Eye (tissue), 1 donor: ENCODE measurements at regions not wholly inside any gene's neighbourhood (a gene's known extent, or its start where the extent isn't known, plus 50 kb on each side); places are given as distances from the start of the nearest gene placed in this dataset.
"Not testable (repeated sequence)": the region's sequence is repeated elsewhere in the genome, so short reads cannot be mapped to it uniquely, and the experiment has no call there.

Experiments used
- DNase-seq: peaks from one replicate; pipeline ENCODE4 v3.0.0-alpha.2; 2015

DNA sequence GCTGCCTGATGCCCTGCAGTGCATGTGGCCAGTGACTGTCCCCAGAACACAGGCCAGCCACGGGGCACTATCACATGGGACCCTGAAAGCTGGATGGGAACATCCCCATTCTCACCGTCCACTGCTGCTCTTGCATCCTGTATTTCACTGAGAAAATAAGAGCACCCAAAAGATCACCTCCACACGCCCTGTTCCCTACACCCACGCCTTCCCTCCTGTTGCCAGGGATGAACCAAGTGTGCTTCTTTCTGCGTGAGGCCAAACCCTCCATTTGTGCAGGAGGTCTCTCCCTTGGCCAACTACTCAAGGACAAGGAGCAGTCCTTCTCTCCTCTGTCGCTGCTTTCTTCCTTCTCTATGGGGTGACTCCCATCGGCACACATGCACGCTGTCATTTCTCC lies 118.3 kb downstream of the LRRC37A3 start:
- DNase-seq, result not testable (repeated sequence)

DNA sequence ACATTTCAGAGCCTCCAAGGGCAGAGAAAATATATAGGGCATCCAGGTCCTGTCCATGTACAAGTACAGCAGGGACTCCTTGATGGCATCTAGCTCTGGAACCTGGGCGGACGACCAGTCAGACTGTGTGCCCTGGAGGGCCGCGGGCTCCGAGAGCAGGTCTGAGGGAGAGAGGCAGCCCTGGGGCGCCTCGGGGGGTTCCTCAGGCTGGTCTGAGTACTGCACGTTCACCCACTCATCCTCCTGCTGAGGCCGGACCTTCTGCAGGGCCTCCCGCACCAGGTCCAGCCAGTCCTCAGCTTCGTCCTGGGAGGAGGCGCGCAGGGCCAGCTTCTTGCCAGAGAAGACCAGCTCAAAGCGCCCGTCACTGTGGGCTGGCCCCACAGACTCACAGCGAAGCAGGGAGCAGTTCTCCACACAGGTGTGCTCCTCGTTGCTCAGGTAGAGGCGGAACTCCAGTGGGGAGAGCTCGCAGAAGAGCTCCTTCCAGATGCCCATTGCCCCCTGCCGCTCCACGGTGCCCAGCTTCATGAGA lies 118.8 kb downstream of the LRRC37A3 start:
- not testable (repeated sequence) for DNase-seq

DNA sequence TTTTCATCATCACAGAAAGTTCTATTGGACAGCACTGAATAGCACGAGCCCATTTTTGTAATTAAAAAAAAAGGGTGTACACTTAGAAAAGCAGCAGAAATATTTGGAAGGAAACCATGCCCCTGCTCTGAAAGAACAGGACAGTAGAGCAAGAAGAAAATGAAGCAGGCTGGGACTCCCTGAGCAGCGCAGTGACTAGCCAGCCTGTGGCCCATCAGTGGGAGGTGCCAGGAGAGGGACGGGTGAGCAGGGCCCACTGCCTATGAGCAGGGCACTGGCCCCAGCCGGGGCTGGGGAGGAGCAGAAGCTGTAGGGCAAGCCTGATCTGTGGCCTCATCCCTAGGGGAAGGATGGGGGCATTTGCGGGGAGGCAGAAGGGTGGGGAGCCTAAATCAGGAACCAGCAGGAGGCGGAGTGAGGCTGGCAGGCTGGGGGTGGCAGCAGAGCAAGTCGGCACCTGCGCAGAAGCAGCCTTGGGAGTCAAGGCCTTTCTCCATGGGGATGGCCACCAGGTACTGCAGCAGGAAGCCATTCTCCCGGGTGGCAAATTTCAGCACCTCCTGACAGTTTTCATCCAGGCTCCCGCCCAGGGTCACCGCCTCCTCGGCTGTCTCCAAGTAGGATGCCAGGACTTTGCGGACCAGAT lies 119.6 kb downstream of the LRRC37A3 start:
- DNase-seq, result not testable (repeated sequence)

DNA sequence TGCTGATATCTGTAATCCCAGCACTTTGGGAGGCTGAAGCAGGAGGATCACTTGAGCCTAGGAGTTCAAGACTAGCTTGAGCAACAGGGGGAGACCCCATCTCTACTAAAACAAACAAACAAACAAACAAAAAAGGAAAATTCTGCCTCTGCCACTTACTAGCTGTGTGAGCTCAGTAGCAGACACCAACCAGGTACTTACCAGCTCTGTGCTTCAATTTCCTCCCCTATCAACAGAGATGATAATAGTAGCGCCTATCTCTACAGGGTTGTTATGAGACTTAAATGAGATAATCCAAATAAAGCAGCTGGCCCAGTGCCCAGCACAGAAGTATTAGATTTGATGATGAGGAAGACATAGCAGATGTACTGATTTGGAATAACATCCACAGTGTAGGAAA lies 120.3 kb downstream of the LRRC37A3 start:
- DNase-seq, result not testable (repeated sequence)

DNA sequence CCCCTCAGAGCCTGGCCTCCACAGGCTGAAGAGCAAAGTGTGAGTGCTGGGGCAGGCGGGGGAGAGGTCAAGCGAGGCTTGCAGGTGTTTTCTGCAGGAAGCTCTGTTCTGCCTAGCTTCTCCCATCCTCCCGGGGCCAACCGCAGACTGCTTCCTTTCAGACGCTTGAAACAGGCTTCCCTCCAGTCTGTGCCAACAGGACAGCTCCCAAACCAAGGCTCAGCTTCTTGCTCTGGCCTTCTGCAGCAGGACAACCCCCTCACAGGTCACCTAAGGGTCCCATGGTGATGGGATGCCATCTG lies 120.8 kb downstream of the LRRC37A3 start:
- not testable (repeated sequence) for DNase-seq

DNA sequence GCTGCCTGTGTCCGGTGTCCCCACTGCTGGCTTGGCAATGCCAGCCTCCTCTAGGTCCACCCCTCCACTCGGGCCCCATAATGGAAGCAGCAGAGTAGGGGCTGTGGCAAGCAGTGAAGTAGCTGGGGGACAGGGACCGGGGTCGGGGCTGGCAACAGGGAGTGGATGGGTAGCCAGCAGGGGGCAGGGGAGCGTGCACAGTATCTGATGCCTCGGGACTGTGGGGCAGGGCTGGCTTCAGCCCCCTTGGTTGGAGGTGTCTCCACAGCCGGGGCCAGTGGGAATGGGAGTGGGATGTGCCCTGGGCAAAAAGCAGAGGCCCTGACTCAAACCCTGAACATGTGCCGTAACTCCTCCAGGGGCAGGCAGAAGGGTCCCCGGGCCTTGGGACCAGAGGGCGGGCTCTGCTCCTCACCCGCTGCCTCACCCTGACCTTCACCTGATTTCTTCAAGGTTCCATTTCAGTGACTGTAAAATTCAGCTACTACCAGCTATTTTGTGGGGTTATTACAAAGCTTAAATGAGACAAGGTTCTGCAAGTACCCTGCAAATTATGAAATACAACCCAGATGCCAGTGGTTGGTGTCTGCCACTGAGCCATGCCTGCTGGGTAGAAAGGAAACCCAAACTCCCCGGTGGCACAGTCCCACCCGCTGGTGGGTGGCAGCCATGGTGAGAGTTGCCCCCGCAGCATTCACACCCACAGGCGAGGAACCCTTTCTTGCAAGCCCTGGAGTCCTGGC lies 121.4 kb downstream of the LRRC37A3 start:
- DNase-seq, result not testable (repeated sequence)

DNA sequence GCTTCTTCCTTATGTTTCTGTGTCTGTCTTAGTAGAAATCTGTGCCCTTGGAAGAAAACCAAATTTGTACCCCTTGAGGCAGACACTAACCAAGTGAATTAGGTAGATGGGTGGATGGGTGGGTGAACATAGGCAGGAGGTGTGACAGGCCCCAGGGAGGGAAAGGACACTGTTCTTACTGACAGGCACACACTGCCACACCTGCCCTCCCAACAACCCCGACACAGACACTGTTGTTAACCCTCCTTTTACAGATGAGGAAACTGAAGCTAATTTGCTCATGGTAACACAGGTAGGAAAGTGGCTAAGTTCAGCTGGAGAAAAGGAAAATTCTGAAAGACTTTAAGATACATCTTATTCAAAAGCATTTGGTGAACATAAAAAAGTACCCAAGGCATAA lies 123.9 kb downstream of the LRRC37A3 start:
- not testable (repeated sequence) for DNase-seq

DNA sequence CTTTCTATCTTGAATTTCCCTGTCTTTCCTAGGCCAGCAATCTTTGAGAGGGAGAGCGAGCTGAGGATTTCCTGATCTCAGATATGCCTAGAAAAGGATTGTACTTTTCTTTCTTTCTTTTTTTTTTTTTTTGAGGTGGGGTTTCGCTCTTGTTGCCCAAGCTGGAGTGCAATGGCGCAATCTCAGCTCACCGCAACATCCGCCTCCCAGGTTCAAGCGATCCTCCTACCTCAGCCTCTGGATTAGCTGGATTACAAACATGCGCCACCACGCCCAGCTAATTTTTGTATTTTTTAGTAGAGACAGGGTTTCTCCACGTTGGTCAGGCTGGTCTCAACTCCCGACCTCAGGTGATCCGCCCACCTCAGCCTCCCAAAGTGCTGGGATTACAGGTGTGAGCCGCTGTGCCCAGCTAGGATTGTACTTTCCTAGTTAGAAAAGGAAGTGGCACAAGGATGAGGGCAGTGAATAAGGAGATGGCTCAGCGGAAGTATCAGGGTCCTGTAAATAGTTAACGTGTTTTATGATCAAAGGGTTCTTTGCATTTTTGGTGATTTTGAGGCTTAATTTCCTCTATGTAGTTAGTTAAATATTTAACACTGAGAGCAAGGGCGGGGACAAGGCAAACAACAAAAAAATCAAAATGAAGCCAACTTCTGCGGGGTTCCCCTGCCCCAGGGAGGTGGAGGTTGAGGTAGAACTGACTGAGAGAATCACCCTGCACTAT lies 124.6 kb downstream of the LRRC37A3 start:
- DNase-seq, result not testable (repeated sequence)

DNA sequence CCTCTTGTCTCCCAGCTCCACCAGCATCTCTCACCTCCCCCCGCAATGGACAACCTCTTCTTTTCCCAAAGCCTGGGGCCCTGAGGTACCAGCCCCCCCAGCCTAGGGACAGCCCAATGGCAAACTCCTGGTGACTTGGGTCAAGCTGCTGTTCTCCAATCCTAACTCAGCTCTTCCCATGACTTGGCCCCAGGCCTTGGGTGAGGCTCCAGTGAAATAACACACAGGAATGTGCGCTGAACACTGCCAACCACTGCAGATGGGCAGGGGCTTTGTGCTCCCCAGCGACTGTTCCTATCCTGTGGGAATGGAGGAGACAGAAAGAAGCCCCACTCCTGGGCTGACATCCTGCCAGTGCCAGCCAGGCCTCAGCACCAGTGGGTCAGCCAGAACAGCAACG lies 125.2 kb downstream of the LRRC37A3 start:
- DNase-seq, result not testable (repeated sequence)

DNA sequence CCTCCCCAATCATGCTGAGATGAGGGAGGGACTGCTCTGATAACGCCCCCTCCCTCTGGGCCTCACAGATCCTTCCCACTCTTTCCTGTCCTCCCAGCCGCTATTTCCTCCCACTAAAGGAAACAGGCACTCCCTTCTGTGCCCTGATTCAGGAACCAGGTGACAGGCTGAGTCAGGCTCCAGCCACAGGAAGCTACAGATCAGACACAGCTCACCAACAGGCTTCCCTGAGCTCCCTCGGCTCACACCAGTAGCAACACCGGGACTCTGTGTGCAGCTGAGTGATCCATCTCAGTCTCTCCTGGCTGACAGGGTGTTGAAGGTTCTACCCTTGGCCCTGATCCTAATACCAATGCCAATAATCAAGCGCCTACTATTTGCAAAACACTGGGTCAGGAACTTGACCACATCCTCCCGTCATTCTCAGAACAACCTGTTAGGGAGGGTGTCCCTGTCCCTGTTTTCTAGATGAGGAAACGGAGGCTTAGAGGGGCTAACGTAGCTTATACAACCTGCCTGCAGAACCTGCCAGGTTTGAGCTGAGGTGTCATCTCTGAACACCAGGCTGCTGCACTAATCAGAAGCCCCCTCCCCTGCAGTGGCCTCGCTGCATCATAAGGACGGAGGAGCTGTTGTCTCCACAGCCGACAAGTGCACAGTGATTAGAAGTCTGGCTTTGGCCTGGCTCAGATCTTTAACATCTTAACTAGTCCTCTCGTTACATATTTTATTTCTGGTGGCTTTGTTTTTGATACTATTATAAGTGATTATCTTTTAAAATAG lies 126.3 kb downstream of the LRRC37A3 start:
- not testable (repeated sequence) for DNase-seq

DNA sequence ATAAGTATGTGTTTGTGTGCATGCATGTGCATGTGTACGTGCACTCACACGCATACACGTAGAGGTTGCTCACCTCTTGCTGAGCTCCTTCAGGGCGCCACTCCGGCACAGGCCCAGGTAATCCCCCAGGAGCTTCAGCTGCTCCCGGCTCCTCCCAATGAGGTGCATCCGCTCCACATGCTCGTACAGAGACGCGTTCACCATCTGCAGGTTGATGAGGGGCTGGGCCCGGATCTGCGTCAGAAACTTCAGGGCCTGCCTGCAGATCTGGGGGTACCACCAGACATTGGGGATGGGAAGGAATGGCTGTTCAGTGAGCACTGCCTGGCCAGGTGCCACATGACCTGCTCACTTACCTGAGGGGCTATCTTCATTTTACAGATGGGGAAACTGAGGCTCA lies 127.0 kb downstream of the LRRC37A3 start:
- not testable (repeated sequence) for DNase-seq

DNA sequence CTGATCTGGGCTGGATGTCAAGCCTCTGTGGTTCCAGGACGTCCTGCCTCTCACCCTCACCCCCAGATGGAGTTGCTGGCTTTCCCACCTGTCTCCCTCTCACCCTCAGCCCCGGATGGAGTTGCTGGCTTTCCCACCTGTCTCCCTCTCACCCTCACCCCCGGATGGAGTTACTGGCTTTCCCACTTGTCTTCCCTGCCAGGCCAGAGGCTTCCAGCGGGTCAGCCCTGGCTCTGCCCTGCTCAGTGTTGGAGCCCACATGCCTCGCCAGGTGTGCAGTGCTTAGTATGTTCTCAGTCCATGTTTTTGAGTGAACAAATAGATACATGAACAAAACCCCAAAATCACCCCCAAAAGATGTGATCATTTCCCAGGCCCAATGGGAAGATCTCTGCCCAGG lies 127.6 kb downstream of the LRRC37A3 start:
- DNase-seq, result not testable (repeated sequence)

DNA sequence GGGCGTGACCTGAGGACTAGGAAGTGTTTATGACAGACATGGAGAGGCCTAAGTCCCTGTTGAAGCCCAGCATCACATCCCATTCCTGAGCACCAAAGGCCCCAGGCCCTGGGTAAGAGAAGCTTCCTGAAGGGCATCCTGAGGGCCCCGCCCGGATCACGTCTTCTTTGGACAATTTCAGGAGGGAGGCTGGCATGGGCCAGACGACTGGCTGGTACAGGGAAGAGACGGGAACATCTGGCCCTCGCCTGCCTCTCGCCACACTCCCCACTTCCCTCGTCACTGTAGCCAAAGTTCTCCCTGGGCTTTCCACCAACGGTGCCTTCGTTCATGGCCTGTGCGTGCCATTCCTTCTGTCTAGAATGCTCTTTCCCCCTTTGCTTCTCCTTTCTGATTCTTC lies 128.1 kb downstream of the LRRC37A3 start:
- not testable (repeated sequence) for DNase-seq

DNA sequence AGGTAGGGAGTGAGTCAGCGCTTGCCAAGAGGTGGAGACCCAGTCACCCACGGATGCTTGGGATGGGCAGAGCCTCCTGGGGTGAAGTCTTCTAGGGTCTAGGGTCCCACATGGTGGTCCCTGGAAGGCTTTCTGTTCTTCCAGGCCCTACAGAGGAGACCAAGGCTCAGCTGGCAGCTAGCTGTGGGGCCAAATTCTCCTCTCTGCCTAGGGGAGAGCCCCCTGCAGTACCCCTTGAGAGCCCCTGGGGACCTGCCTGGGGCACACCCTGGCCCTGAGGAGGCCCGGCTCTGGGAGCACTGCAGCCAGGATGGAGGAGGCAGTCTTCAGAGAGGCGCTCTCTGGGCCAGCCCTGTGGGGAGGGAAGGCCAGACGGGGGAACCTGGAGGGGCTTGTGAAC lies 128.6 kb upstream of the SMURF2 start:
- DNase-seq, result not testable (repeated sequence)

DNA sequence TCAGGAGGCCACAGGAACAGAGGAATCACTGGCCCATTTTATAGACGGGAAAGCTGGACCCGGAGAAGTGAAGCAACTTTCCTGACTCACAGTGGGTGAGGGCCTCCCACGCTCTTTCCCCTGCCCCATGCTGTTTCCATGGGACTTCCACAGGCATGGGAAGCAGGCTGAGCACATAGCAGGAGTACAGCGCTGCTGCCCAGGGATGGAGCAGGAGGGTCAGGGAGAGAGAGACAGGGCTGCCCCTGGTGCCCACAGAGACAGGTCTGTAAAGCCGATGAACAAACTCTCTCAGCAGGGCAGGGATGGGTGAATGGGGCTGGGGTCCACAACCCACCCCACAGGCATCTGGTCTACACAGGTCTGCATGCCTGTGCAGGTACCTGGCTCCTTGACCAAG lies 128.1 kb upstream of the SMURF2 start:
- not testable (repeated sequence) for DNase-seq

DNA sequence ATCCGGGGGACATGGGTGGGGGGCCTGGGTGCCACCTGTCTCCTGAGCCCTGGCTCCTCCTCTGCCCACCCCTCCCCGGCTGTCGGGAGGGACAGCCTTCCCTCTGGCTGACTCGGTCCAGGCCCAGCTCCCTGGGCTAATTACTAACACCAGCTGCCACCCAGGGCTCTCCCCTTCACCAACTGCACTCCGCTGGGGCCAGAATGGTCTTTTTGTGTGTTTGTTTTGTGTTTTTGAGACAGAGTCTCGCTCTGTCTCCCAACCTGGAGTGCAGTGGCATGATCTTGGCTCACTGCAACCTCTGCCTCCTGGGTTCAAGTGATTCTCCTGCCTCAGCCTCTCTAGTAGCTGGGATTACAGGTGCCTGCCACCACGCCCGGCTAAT lies 126.9 kb upstream of the SMURF2 start:
- DNase-seq, result not testable (repeated sequence)

DNA sequence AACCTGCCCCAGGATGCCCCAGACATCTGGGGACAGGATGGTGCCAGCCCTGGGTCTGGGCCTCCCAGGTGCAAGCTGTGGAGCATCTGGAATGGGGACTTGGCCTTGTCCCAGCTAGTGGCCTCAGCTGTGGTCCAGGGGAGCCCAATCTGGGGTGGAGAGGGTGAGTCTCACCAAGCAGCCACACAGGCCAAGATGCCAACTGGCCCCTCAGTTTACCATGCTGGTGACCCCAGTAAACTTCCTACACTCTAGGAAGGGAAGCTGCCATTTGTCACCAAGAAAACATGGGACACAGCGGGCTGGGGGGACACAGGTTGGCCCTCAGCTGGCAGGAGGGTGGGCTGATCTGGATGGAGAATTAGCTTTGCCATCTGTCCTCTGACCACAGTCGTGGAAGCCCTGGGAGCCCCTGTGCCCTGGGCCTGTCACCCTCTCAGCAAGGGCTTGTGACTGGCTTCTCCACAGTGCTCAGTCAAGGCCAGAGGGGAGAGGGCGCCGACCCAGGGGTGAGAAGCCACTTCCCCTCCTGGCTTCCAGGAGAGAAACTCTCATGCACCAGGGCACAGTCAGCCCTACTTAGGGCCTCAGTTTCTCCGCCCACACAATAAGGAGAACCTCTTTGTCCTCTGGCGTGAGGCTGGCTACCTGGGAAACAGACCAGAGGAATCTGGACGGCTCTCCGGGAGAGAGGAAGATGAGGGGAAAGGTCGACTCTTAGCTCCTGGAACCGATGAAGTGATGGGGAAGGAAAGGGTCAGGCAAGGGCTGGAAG lies 126.4 kb upstream of the SMURF2 start:
- DNase-seq, result no peak

DNA sequence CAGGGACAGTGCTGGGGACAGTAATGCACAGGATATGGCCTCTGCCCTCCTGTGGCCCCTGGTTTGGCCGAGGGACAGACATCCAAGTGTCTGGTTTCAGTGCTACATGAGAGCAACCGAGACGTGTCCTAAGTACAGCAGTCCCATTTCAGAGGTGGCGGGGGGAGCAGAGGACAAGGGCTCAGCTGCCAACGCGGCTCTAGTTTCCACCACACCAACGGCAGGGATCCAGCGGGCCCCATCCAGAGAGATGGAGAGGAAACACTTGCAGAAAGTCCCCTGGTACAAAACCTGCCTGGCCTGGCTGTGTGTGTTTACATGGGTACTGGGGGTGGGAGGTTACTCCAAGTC lies 125.8 kb upstream of the SMURF2 start:
- DNase-seq, result no peak

DNA sequence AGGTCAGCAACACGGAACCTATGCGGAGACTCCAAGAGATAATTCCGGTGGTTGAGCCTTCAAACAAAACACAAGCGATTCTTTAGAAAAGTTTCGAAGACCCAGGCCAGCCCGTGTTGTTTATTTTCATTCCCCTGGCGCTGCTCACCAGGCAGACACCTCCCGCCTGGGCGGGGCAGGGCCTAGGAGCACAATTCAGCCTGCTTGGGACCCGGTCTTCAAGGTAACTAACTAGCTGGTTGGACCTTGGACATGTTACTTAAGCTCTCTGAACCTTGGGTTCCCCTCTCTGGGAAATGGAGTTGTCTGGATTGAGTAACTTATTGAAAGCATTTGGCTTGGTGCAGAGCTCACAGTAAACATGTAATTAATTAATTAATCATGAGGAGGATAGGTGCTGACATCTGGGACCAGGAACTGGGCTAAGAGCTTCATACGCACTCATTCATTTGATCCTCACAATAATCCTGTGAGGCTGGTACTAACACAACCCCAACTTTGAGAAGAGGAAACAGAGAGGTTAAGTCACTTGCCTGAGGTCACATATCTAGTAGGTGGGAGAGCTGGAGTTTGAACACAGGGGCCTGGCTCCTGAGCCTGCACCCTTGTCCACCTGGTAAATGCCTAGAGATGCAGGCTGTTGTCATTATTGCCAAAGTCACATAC lies 125.3 kb upstream of the SMURF2 start:
- DNase-seq, result no peak

DNA sequence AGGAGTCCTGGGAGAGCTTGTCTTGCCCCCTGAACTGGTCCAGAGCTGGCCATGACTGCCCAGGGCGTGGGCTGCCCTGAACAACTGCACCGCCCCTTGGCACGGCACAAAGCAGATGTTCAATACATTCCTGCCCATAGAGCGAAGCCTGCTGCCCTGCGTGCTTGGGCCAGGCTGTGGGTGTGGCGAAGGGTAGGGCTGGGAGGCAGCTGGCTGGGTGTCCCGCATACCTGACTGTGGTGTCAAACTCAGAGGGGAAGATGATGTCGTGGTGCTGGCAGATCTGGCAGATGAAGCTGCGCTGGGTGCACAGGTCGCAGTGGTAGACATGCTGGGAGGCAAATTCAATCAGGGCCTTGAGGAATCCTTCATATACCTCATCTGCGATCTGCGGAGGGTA lies 124.2 kb upstream of the SMURF2 start:
- DNase-seq, result no peak

DNA sequence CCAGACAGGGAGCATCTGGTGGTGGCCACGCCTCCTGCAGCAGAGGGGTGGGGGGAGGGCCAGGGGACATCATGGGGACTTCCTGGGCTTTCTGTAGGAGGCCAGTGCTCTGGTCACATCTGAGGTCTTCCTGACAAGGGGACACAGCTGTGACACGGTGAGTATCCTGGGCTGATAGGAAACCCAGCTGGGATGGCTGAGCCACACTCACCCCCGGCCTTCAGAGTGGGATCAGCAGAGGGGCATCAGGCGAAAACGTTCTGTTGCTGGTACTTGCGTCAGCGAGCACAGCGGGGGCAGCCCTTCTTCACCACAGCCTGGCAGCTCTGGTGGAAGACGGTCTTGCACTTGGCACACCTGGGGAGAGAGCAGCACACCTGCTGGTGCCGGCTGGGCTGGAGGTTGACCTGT lies 122.9 kb upstream of the SMURF2 start:
- peak; percentile 52 for DNase-seq
